ENCODE measurements at regions not wholly inside any gene's neighbourhood (a gene's known extent, or its start where the extent isn't known, plus 50 kb on each side); places are given as distances from the start of the nearest gene placed in this dataset.

GRCh38 chr4:186475202-186475601 lies 80.2 kb downstream of the MTNR1A start:
- TF ChIP-seq EZH2 (IDR thresholded peaks at IDR 0.05; ENCODE audit: insufficient read depth, poor library complexity, severe bottlenecking) (no peak), EZH2phosphoT487 (IDR thresholded peaks at IDR 0.05; ENCODE audit: insufficient read depth, low read depth) (no peak)
